Colonic mucosa (tissue), 4 donors: ENCODE measurements at regions not wholly inside any gene's neighbourhood (a gene's known extent, or its start where the extent isn't known, plus 50 kb on each side); places are given as distances from the start of the nearest gene placed in this dataset.

ENCODE experiments used
- DNase-seq: peaks from one replicate; pipeline ENCODE4 v3.0.0-alpha.2; 2020
- H3K27ac ChIP-seq: fragments of 200-600 bp; one replicate; pipeline ENCODE4 v1.8.0; 2021
- H3K27me3 ChIP-seq: fragments of 200-600 bp; one replicate; pipeline ENCODE4 v1.8.0; 2021
- H3K36me3 ChIP-seq: fragments of 200-600 bp; one replicate; pipeline ENCODE4 v1.8.0; 2021
- H3K4me1 ChIP-seq: fragments of 200-600 bp; one replicate; pipeline ENCODE4 v1.8.0; 2021; ENCODE audit warnings: mild to moderate bottlenecking
- H3K4me3 ChIP-seq: fragments of 200-600 bp; one replicate; pipeline ENCODE4 v1.8.0; 2021
- H3K9ac ChIP-seq, 2 donors: one replicate each; pipeline ENCODE4 v1.7.0; 2013; ENCODE audit warnings: control low read depth in 2 of 2, low read depth in 2 of 2, low read length in 2 of 2
- H3K9me3 ChIP-seq: fragments of 200-600 bp; one replicate; pipeline ENCODE4 v1.8.0; 2021
- CTCF ChIP-seq: fragments of 200-600 bp; IDR thresholded peaks from one replicate; pipeline ENCODE4 v1.8.0; 2022; ENCODE audit warnings: antibody characterized with exemption, mild to moderate bottlenecking
- intact Hi-C: fragments of 100-400 bp; cut with DNase I; formaldehyde crosslinking; loops from one replicate; pipeline ENCODE4 v1.14.1; 2022
- donor health status: healthy.
- donor health status: DM: no; HTN: no; CAD: no.
- donor health status: DM: no; HTN: no; CAD: no.

GRCh38 chr1:56033321-56034037, 545.9 kb downstream of the PLPP3 start:
- no peaks in the 10 kb centered on the region for H3K36me3 ChIP-seq
- H3K4me3 ChIP-seq = no peak overlapping the region
- H3K27ac ChIP-seq = no peak overlapping the region
- H3K9ac ChIP-seq = no peak overlapping the region
- H3K9me3 ChIP-seq = no peaks in the 10 kb centered on the region
- no peak for DNase-seq
- no peak for TF ChIP-seq CTCF
- no peaks in the 10 kb centered on the region for H3K27me3 ChIP-seq
- intact Hi-C loops = no loop called here
- H3K4me1 ChIP-seq = no peaks in the 10 kb centered on the region

GRCh38 chr1:56032096-56032676, 547.2 kb downstream of the PLPP3 start:
- Histone ChIP-seq H3K4me1 (no peaks in the 10 kb centered on the region), H3K9ac (no peak overlapping the region), H3K4me3 (no peak overlapping the region), H3K9me3 (no peaks in the 10 kb centered on the region), H3K36me3 (no peaks in the 10 kb centered on the region), H3K27me3 (no peaks in the 10 kb centered on the region), H3K27ac (no peak overlapping the region)
- intact Hi-C loops = no loop called here
- TF ChIP-seq CTCF = no peak
- no peak for DNase-seq

GRCh38 chr1:56031001-56031400, 548.4 kb downstream of the PLPP3 start:
- H3K27me3 ChIP-seq = no peaks in the 10 kb centered on the region
- H3K9ac ChIP-seq = no peak overlapping the region
- H3K4me1 ChIP-seq = no peaks in the 10 kb centered on the region
- intact Hi-C loops = no loop called here
- no peak overlapping the region for H3K27ac ChIP-seq
- no peaks in the 10 kb centered on the region for H3K36me3 ChIP-seq
- H3K9me3 ChIP-seq = no peaks in the 10 kb centered on the region
- DNase-seq = no peak
- no peak for TF ChIP-seq CTCF
- no peak overlapping the region for H3K4me3 ChIP-seq

GRCh38 chr1:56029319-56030003, 549.9 kb downstream of the PLPP3 start:
- TF ChIP-seq CTCF = no peak
- no peaks in the 10 kb centered on the region for H3K36me3 ChIP-seq
- intact Hi-C loops = no loop called here
- no peak overlapping the region for H3K27ac ChIP-seq
- DNase-seq = peak; percentile 19
- no peak overlapping the region for H3K9ac ChIP-seq
- H3K4me3 ChIP-seq = no peak overlapping the region
- H3K27me3 ChIP-seq = no peaks in the 10 kb centered on the region
- H3K9me3 ChIP-seq = no peaks in the 10 kb centered on the region
- H3K4me1 ChIP-seq = no peaks in the 10 kb centered on the region

- no peaks in the 10 kb centered on the region for H3K27me3 ChIP-seq
- no peak for TF ChIP-seq CTCF
- H3K36me3 ChIP-seq = no peaks in the 10 kb centered on the region
- no peak overlapping the region for H3K9ac ChIP-seq
- no peak for DNase-seq
- H3K4me1 ChIP-seq = no peaks in the 10 kb centered on the region
- no peaks in the 10 kb centered on the region for H3K9me3 ChIP-seq
- no peak overlapping the region for H3K4me3 ChIP-seq
- intact Hi-C loops = no loop called here
- H3K27ac ChIP-seq = no peak overlapping the region
Measured at GRCh38 chr1:56028911-56029310, 550.5 kb downstream of the PLPP3 start.
